Neutrophil (primary cell): ENCODE measurements at regions not wholly inside any gene's neighbourhood (a gene's known extent, or its start where the extent isn't known, plus 50 kb on each side); places are given as distances from the start of the nearest gene placed in this dataset.

Experiments
- H3K27ac ChIP-seq: fragments of 200-600 bp; sonication (generic); 2 replicates; pipeline ENCODE4 v1.5.1; 2016; ENCODE audit warnings: mild to moderate bottlenecking, moderate library complexity
- H3K27me3 ChIP-seq: fragments of 200-600 bp; sonication (generic); 2 replicates; pipeline ENCODE4 v1.6.0; 2016; ENCODE audit warnings: mild to moderate bottlenecking
- H3K36me3 ChIP-seq: fragments of 200-600 bp; sonication (generic); 2 replicates; pipeline ENCODE4 v1.5.1; 2017
- H3K4me1 ChIP-seq, 2 experiments: fragments of 200-600 bp in 1 of 2; sonication (generic) in 1 of 2; 1 replicate in 1 of 2; 2 replicates in 1 of 2; pipeline versions ENCODE4 v1.5.1 to v1.6.1; 2013 to 2016; ENCODE audit warnings: low read depth in 1 of 2, low read length in 1 of 2, mild to moderate bottlenecking in 1 of 2, moderate library complexity in 1 of 2; ENCODE audit not compliant: control insufficient read depth in 1 of 2, insufficient read depth in 1 of 2
- H3K4me3 ChIP-seq, 2 experiments: fragments of 200-600 bp in 1 of 2; sonication (generic) in 1 of 2; 1 replicate in 1 of 2; 2 replicates in 1 of 2; pipeline ENCODE4 v1.5.1; 2013 to 2016; ENCODE audit warnings: low read depth in 1 of 2, low read length in 1 of 2, mild to moderate bottlenecking in 1 of 2, moderate library complexity in 1 of 2
- H3K9me3 ChIP-seq: fragments of 200-600 bp; sonication (generic); 2 replicates; pipeline ENCODE4 v1.5.1; 2016
- TF ChIP-seq, protein P1 (sequence below): fragments of 200-600 bp; sonication (generic); IDR thresholded peaks from 2 replicates; pipeline ENCODE4 v1.5.1; 2016; ENCODE audit warnings: antibody characterized with exemption

DNA sequence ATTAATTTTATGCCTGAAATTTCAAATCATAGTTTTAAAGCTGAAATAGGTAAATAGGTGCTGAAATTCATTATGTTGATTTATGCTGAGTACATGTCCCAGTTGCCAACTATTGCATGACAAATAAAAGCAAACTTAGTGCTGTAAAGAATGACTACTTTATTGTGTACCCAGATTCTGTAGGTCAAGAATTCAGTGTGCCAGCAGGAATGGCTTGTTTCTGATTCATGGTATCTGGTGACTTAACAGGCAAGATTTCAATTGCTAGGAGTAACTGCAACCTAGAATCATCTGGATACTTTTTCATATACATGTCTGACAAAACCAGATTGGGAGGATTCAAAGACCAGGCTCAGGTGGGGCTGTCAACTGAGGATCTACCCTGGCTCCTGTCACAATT is 678.4 kb upstream of the ADAMTS5 start:
- H3K9me3 ChIP-seq, result no peaks in the 10 kb centered on the region
- no peaks in the 10 kb centered on the region for H3K4me1 ChIP-seq
- H3K4me3 ChIP-seq, result no peak overlapping the region
- no peak overlapping the region for H3K27ac ChIP-seq
- H3K36me3 ChIP-seq, result no peaks in the 10 kb centered on the region
- H3K27me3 ChIP-seq, result no peaks in the 10 kb centered on the region
- TF ChIP-seq, protein P1, sequence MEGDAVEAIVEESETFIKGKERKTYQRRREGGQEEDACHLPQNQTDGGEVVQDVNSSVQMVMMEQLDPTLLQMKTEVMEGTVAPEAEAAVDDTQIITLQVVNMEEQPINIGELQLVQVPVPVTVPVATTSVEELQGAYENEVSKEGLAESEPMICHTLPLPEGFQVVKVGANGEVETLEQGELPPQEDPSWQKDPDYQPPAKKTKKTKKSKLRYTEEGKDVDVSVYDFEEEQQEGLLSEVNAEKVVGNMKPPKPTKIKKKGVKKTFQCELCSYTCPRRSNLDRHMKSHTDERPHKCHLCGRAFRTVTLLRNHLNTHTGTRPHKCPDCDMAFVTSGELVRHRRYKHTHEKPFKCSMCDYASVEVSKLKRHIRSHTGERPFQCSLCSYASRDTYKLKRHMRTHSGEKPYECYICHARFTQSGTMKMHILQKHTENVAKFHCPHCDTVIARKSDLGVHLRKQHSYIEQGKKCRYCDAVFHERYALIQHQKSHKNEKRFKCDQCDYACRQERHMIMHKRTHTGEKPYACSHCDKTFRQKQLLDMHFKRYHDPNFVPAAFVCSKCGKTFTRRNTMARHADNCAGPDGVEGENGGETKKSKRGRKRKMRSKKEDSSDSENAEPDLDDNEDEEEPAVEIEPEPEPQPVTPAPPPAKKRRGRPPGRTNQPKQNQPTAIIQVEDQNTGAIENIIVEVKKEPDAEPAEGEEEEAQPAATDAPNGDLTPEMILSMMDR, result no peak

DNA sequence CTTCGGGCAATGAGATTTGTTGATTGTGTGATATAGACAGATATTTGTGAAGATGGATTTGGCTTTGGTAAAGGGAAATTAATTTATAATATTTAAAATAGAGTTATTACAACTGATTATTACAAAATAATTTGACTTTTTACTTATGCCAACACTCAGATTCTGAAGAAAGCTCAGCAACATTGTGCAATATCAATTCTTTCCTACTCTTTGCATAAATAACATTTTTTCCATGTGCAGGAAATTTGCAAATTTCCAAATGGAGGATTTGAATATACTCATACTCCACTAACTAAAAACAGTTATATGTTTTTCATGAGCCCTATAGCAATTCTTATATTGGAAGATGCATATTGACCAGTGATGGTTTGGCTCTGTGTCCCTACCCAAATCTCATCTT is 676.4 kb upstream of the ADAMTS5 start:
- no peak overlapping the region for H3K4me3 ChIP-seq
- no peaks in the 10 kb centered on the region for H3K9me3 ChIP-seq
- H3K27me3 ChIP-seq, result no peaks in the 10 kb centered on the region
- H3K27ac ChIP-seq, result no peak overlapping the region
- H3K36me3 ChIP-seq, result no peaks in the 10 kb centered on the region
- TF ChIP-seq, protein P1, result no peak
- H3K4me1 ChIP-seq, result no peaks in the 10 kb centered on the region

DNA sequence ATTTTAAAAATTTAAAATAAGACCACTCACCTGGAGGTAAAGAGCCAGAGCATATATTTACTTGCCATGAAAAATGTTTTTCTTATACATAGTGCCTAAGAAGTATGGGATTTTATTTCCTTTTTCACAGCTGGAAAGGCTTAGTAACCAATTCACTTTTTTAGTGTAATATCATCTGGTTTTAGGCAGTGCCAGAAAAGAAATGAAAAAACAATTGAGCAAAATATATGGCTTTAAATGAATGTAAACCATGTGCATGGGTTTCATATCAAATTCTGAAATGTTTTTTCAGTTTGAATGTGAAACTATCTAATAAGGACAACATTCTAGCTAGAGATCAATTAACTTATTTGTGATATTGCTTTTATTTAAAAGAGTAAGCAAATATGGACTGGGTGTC is 672.4 kb upstream of the ADAMTS5 start:
- Histone ChIP-seq H3K9me3 (no peaks in the 10 kb centered on the region), H3K4me3 (no peak overlapping the region), H3K4me1 (no peaks in the 10 kb centered on the region), H3K36me3 (no peaks in the 10 kb centered on the region), H3K27me3 (no peaks in the 10 kb centered on the region), H3K27ac (no peak overlapping the region)
- TF ChIP-seq, protein P1, result no peak

DNA sequence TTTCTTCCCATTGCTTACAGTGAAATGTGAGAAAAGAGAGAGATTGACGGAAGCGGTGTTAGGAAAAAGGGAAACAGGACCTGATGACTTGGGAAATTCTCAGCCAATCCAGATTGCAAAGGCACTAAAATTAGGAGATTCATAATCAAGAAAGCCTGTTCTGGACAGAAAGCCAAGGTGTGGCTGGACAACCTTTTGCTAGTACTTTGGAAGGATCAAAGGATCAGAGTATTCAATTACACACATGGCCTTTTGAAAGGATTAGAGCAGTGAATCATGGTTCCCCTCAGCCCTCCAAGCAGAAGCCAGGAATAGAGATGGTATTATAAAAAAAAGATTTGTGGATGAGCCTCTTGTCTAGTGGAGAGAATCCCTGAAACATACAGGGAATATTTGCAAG is 669.8 kb upstream of the ADAMTS5 start:
- H3K4me1 ChIP-seq, result no peaks in the 10 kb centered on the region
- H3K27ac ChIP-seq, result no peak overlapping the region
- no peak overlapping the region for H3K4me3 ChIP-seq
- no peaks in the 10 kb centered on the region for H3K36me3 ChIP-seq
- TF ChIP-seq, protein P1, result no peak
- H3K9me3 ChIP-seq, result no peaks in the 10 kb centered on the region
- no peaks in the 10 kb centered on the region for H3K27me3 ChIP-seq

DNA sequence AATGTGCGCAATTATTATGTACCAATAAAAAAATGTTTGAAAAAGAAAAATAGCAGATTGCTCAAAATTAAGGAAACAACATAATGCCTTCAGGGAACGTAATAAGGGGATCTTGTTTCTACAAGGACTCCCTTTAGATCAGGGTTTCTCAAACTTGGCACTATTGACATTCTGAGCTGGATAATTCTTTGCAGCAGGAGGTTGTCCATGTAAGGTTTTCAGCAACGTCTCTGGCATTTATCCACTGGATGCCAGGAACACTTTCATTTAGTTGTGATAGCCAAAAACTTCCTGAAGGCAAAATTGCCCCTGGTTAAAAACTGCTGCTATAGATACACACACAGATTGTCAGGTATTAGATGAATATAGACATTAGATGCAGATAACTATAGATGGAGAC is 666.7 kb upstream of the ADAMTS5 start:
- no peaks in the 10 kb centered on the region for H3K9me3 ChIP-seq
- H3K36me3 ChIP-seq, result no peaks in the 10 kb centered on the region
- H3K27me3 ChIP-seq, result no peaks in the 10 kb centered on the region
- TF ChIP-seq, protein P1, result no peak
- H3K4me1 ChIP-seq, result no peaks in the 10 kb centered on the region
- no peak overlapping the region for H3K4me3 ChIP-seq
- no peak overlapping the region for H3K27ac ChIP-seq

DNA sequence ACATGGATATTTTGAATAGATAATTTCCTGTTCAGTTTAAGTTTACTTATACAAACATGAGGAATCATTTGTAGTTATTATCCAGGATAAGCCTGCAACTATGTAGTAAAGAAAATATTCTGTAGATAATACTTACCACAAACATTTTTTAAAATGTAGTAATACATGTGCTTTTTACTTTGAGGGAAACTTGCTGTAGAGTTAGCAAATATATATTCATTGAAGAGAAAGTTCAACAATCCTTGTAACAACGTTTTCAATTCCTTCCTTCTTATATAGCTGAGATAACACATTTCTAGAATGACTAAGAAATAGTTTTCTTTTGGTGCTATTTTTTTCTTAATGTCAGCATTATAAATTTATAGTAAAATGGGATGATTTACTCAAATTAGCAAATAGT is 664.6 kb upstream of the ADAMTS5 start:
- H3K4me3 ChIP-seq, result no peak overlapping the region
- H3K4me1 ChIP-seq, result no peaks in the 10 kb centered on the region
- no peaks in the 10 kb centered on the region for H3K36me3 ChIP-seq
- H3K9me3 ChIP-seq, result no peaks in the 10 kb centered on the region
- TF ChIP-seq, protein P1, result no peak
- no peak overlapping the region for H3K27ac ChIP-seq
- no peaks in the 10 kb centered on the region for H3K27me3 ChIP-seq
